NCI-H2227 treated with DMSO at 0.1 percent for 48 hours (cell line): ENCODE measurements at regions not wholly inside any gene's neighbourhood (a gene's known extent, or its start where the extent isn't known, plus 50 kb on each side); places are given as distances from the start of the nearest gene placed in this dataset.
"Not testable (repeated sequence)": the region's sequence is repeated elsewhere in the genome, so short reads cannot be mapped to it uniquely, and the experiment has no call there.

Source experiments
- DNase-seq: peaks from one replicate; lab custom pipeline; 2025; lab: John Stamatoyannopoulos, UW

- no peak for DNase-seq
Observed at GRCh38 chrX:75873993-75874392, 88.9 kb upstream of the MAGEE2 start.

GRCh38 chrX:75883446-75883845 is 98.4 kb upstream of the MAGEE2 start:
- DNase-seq: no peak

- no peak for DNase-seq
Observed at GRCh38 chrX:75887833-75888232, 102.8 kb upstream of the MAGEE2 start.

- no peak for DNase-seq
Observed at GRCh38 chrX:75892749-75893148, 107.7 kb upstream of the MAGEE2 start.

GRCh38 chrX:75893281-75893680 is 108.2 kb upstream of the MAGEE2 start:
- no peak for DNase-seq

- no peak for DNase-seq
Observed at GRCh38 chrX:75911716-75912115, 126.7 kb upstream of the MAGEE2 start.

GRCh38 chrX:75957107-75957610 is 172.1 kb upstream of the MAGEE2 start:
- DNase-seq: no peak

GRCh38 chrX:75961321-75961720 is 176.3 kb upstream of the MAGEE2 start:
- not testable (repeated sequence) for DNase-seq

- DNase-seq: no peak
Observed at GRCh38 chrX:75963774-75964173, 178.7 kb upstream of the MAGEE2 start.

GRCh38 chrX:75968293-75968692 is 183.2 kb upstream of the MAGEE2 start:
- no peak for DNase-seq

GRCh38 chrX:75986976-75987375 is 185.9 kb upstream of the PBDC1 start:
- no peak for DNase-seq

- DNase-seq: no peak
Observed at GRCh38 chrX:75989806-75990590, 182.9 kb upstream of the PBDC1 start.

- DNase-seq: no peak
Observed at GRCh38 chrX:75997692-75998091, 175.2 kb upstream of the PBDC1 start.

- no peak for DNase-seq
Observed at GRCh38 chrX:76014321-76014720, 158.5 kb upstream of the PBDC1 start.

- no peak for DNase-seq
Observed at GRCh38 chrX:76026292-76026691, 146.6 kb upstream of the PBDC1 start.

- DNase-seq: no peak
Observed at GRCh38 chrX:76026751-76027150, 146.1 kb upstream of the PBDC1 start.

- peak; percentile 27 for DNase-seq
Observed at GRCh38 chrX:76029385-76029784, 143.5 kb upstream of the PBDC1 start.

GRCh38 chrX:76064825-76065224 is 108.0 kb upstream of the PBDC1 start:
- no peak for DNase-seq

- DNase-seq: no peak
Observed at GRCh38 chrX:76076124-76076523, 96.7 kb upstream of the PBDC1 start.

- DNase-seq: no peak
Observed at GRCh38 chrX:76109654-76110053, 63.2 kb upstream of the PBDC1 start.
